K562 (cell line): ENCODE measurements at regions not wholly inside any gene's neighbourhood (a gene's known extent, or its start where the extent isn't known, plus 50 kb on each side); places are given as distances from the start of the nearest gene placed in this dataset.

ENCODE experiments used
- ARID2 ChIP-seq: fragments of 450-650 bp; IDR thresholded peaks from 2 replicates; pipeline ENCODE4 v1.6.1; 2017; ENCODE audit warnings: antibody characterized with exemption, mild to moderate bottlenecking
- DPF2 ChIP-seq: fragments of 450-650 bp; IDR thresholded peaks from 2 replicates; pipeline ENCODE4 v1.6.1; 2016
- EZH2 ChIP-seq: IDR thresholded peaks from 2 replicates; pipeline ENCODE4 v1.6.1; 2012; ENCODE audit warnings: low read depth, mild to moderate bottlenecking, inconsistent platforms, low read length, borderline replicate concordance
- FOXJ3 ChIP-seq: sonication (generic); formaldehyde crosslinking; IDR thresholded peaks from 2 replicates; pipeline ENCODE4 v1.4.0; 2020; ENCODE audit warnings: mild to moderate bottlenecking, missing genetic modification reagents
- HSF4 ChIP-seq: fragments of 250-450 bp; sonication (Bioruptor Pico); IDR thresholded peaks from 2 replicates; pipeline ENCODE4 v2.1.2; 2022; ENCODE audit warnings: mild to moderate bottlenecking, moderate library complexity, borderline replicate concordance
- PHB ChIP-seq: fragments of 250-450 bp; sonication (Bioruptor Pico); IDR thresholded peaks from 2 replicates; pipeline ENCODE4 v1.5.0; 2021
- POLR2AphosphoS5 ChIP-seq: IDR thresholded peaks from 2 replicates; pipeline ENCODE4 v1.6.1; 2011; ENCODE audit warnings: mild to moderate bottlenecking, low read depth, low read length, moderate library complexity; ENCODE audit not compliant: control insufficient read depth, insufficient read depth
- USF1 ChIP-seq: sonication (generic); formaldehyde crosslinking; IDR thresholded peaks from 2 replicates; pipeline ENCODE4 v1.9.0; 2022; ENCODE audit warnings: mild to moderate bottlenecking, missing genetic modification reagents
- YY1 ChIP-seq, 3 experiments: IDR thresholded peaks; 2 replicates each; pipeline ENCODE4 v1.6.1; 2011; ENCODE audit warnings: low read length in 2 of 3, mild to moderate bottlenecking in 2 of 3, moderate library complexity in 2 of 3, borderline replicate concordance in 1 of 3, control low read depth in 1 of 3, low read depth in 1 of 3; ENCODE audit not compliant: insufficient read depth in 3 of 3, insufficient replicate concordance in 2 of 3, control insufficient read depth in 1 of 3, insufficient read length in 1 of 3; ENCODE audit errors: extremely low read depth in 1 of 3
- TF ChIP-seq, protein P1 (sequence below): sonication (generic); formaldehyde crosslinking; IDR thresholded peaks from 2 replicates; pipeline ENCODE4 v1.8.0; 2022; ENCODE audit warnings: mild to moderate bottlenecking, low read depth, missing genetic modification reagents

GRCh38 chr12:83753904-83754303, 1067.2 kb downstream of the TMTC2 start:
- TF ChIP-seq PHB (CRISPR knock-in tag) (no peak), FOXJ3 (CRISPR knock-in tag) (no peak), USF1 (CRISPR knock-in tag) (no peak), DPF2 (no peak), POLR2AphosphoS5 (no peak), HSF4 (no peak), ARID2 (no peak), EZH2 (no peak), YY1 (IDR thresholded peaks at IDR 0.05; ENCODE audit: borderline replicate concordance in 1 of 3, control insufficient read depth in 1 of 3, extremely low read depth in 1 of 3, insufficient read depth in 3 of 3, insufficient read length in 1 of 3, insufficient replicate concordance in 2 of 3, low read depth in 1 of 3, low read length in 2 of 3) (no peak)
- TF ChIP-seq, protein P1, sequence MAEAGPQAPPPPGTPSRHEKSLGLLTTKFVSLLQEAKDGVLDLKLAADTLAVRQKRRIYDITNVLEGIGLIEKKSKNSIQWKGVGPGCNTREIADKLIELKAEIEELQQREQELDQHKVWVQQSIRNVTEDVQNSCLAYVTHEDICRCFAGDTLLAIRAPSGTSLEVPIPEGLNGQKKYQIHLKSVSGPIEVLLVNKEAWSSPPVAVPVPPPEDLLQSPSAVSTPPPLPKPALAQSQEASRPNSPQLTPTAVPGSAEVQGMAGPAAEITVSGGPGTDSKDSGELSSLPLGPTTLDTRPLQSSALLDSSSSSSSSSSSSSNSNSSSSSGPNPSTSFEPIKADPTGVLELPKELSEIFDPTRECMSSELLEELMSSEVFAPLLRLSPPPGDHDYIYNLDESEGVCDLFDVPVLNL: no peak
